ENCODE measurements at regions not wholly inside any gene's neighbourhood (a gene's known extent, or its start where the extent isn't known, plus 50 kb on each side); places are given as distances from the start of the nearest gene placed in this dataset.

DNA sequence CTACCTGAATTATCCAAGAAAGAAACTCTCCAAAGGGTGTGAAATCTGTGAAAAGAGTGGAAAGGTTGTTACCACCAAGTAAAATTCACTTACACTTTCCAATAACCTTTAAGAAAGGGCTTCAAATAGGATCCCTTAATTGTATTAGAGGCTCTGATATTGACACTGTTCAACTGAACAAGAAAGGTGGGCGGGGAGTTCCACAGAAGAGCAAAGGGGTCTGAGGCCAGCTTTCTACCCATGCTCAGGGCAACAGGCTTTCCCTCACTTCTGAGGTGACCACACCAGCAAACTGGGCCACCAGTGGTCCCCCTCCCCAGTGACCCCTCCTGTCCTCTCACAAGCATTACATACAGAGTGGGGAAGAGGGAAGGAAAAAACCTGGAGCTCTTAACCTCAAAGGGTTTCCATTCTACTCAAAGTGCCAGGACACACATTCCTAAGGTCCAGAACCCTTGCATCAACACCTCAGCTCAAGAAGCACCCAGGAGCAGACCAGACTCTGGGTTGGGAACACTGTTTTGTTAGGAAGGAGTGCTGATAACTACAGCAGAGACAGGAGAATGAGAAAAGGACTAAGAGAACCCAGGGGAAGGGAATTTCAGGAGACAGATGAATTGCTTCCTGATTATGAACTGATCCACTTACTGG is 71.6 kb upstream of the AKIP1 start:
- no peak overlapping the region for H3K27ac ChIP-seq
- DNase-seq (ENCODE audit: low spot score), result no peak
- TF ChIP-seq, protein P1, sequence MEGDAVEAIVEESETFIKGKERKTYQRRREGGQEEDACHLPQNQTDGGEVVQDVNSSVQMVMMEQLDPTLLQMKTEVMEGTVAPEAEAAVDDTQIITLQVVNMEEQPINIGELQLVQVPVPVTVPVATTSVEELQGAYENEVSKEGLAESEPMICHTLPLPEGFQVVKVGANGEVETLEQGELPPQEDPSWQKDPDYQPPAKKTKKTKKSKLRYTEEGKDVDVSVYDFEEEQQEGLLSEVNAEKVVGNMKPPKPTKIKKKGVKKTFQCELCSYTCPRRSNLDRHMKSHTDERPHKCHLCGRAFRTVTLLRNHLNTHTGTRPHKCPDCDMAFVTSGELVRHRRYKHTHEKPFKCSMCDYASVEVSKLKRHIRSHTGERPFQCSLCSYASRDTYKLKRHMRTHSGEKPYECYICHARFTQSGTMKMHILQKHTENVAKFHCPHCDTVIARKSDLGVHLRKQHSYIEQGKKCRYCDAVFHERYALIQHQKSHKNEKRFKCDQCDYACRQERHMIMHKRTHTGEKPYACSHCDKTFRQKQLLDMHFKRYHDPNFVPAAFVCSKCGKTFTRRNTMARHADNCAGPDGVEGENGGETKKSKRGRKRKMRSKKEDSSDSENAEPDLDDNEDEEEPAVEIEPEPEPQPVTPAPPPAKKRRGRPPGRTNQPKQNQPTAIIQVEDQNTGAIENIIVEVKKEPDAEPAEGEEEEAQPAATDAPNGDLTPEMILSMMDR (IDR thresholded peaks at IDR 0.05), result no peak
- no peak overlapping the region for H3K4me3 ChIP-seq

DNA sequence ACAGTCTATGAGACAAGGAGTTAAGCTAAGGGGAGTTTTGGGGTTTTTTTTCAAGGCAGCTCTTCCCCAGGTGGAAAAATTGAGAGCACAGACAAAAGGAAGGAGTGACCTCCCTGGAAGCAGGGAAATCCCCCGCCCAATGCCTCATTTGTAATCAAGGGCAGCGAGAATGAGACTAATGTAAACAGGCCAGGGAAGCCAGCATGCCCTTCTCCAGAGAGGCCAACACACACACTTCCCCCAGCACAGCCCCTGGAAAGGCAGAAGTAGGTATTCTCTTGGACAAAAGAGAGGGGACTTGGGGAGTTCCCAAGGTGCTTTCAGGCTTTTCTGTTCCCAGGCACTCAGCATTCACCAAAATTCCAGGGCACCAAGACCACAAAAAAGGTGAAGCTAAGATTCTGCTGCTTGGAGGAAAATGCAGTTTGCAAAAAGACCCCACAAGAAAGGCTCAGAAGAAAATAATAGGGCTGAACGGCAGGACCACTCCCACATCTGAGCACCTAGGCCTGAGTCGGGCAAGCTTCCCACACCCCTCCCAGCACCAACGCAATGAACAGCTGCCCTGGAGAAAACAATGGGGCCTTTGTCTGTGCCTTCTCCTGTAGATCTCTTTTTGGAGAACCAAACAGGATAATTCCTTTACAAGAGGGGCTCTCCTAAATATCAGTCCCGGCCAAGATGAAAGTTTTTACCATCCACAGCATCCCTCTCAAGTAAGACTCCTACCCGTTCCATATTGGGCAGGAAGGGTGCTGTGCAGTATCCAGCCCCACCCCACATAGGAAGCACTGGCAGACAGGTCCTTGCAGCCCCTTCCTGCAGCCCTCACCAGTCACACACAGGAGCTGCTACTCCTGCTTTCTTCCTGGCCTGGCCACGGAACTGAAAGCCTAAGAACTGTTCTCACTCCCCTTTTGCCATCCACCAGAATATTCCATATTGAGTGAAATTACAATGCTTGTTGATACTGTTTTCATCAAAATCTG is 70.7 kb upstream of the AKIP1 start:
- no peak overlapping the region for H3K27ac ChIP-seq
- TF ChIP-seq, protein P1 (IDR thresholded peaks at IDR 0.05), result no peak
- DNase-seq (ENCODE audit: low spot score), result no peak
- no peak overlapping the region for H3K4me3 ChIP-seq

DNA sequence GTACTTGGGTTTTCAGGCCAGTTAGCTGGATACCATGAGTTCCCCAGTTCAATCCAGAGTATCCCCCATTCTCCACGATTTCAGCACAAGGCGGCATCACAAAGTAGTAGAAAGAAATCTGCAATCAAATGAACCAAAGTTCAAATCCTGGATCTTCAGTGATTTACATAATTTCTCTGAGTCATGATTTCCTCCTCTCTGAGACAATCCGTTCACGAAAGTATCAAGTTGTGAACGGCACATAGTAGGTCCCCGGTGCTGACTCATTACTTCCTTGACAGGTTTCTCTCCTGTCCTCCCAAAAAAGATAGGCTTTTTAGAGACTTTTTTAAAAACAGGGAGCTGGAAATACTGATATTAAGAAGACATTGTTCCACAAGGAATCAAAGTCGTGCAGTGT is 69.1 kb upstream of the AKIP1 start:
- TF ChIP-seq, protein P1 (IDR thresholded peaks at IDR 0.05), result no peak
- no peak for DNase-seq (ENCODE audit: low spot score)
- no peak overlapping the region for H3K4me3 ChIP-seq
- no peak overlapping the region for H3K27ac ChIP-seq

DNA sequence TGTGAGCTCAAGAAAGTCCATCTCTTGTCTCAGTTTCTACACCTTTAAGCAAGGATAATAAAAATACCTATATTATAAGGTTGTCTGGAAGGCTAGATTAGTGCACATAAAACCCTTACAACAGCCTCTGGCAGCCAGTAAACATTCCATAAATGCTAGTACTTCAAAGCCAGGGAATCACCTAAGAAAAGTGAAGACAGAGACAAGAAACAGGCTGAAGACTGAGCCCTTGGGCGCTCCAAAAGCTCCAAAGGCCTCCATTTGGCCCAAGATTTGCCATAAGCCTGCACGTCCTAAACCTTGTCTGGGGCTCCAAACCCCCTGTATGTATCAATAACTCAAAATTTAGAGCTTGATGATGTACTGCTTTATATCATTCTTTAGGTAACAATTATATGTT is 52.2 kb upstream of the AKIP1 start:
- Histone ChIP-seq H3K4me3 (no peak overlapping the region), H3K27ac (no peak overlapping the region)

More for the DNA sequence above, 52.2 kb upstream of the AKIP1 start:
- TF ChIP-seq, protein P1 (IDR thresholded peaks at IDR 0.05), result no peak
- no peak for DNase-seq (ENCODE audit: low spot score)
